Mesenchymal stem cell (in vitro differentiated cells and primary cell): ENCODE measurements at regions not wholly inside any gene's neighbourhood (a gene's known extent, or its start where the extent isn't known, plus 50 kb on each side); places are given as distances from the start of the nearest gene placed in this dataset.

Experiments
- DNase-seq: peaks from one replicate; pipeline ENCODE4 v3.0.0-alpha.2; 2013
- H2AFZ ChIP-seq: one replicate; pipeline ENCODE4 v1.6.1; 2013; ENCODE audit warnings: low read depth, mild to moderate bottlenecking, control low read depth, inconsistent platforms, low read length, moderate library complexity
- H2AK5ac ChIP-seq: 2 replicates; pipeline ENCODE4 v1.6.1; 2013; ENCODE audit warnings: low read length, moderate library complexity, mild to moderate bottlenecking, inconsistent platforms; ENCODE audit not compliant: severe bottlenecking
- H2BK120ac ChIP-seq: one replicate; pipeline ENCODE4 v1.6.1; 2013; ENCODE audit warnings: low read depth, mild to moderate bottlenecking, inconsistent platforms, low read length, moderate library complexity
- H2BK12ac ChIP-seq, 2 experiments: one replicate each; pipeline ENCODE4 v1.6.1; 2013; ENCODE audit warnings: inconsistent platforms in 2 of 2, low read length in 2 of 2, mild to moderate bottlenecking in 2 of 2, moderate library complexity in 2 of 2, control low read depth in 1 of 2
- H2BK15ac ChIP-seq: one replicate; pipeline ENCODE4 v1.6.1; 2013; ENCODE audit warnings: mild to moderate bottlenecking, low read depth, inconsistent platforms; ENCODE audit not compliant: poor library complexity, severe bottlenecking
- H2BK5ac ChIP-seq: 2 replicates; pipeline ENCODE4 v1.6.1; 2013; ENCODE audit warnings: low read depth, mild to moderate bottlenecking, low read length, control low read depth, inconsistent platforms; ENCODE audit not compliant: poor library complexity, severe bottlenecking
- H3K14ac ChIP-seq, 2 experiments: one replicate each; pipeline ENCODE4 v1.6.1; 2013; ENCODE audit warnings: inconsistent platforms in 2 of 2, low read length in 2 of 2, control low read depth in 1 of 2, mild to moderate bottlenecking in 1 of 2, moderate library complexity in 1 of 2
- H3K18ac ChIP-seq, 2 experiments: one replicate each; pipeline ENCODE4 v1.6.1; 2013; ENCODE audit warnings: inconsistent platforms in 2 of 2, low read length in 2 of 2, control low read depth in 1 of 2, low read depth in 1 of 2, mild to moderate bottlenecking in 1 of 2
- H3K23ac ChIP-seq, 2 experiments: one replicate each; pipeline ENCODE4 v1.6.1; 2013; ENCODE audit warnings: inconsistent platforms in 2 of 2, low read length in 2 of 2, mild to moderate bottlenecking in 2 of 2, moderate library complexity in 2 of 2, control low read depth in 1 of 2
- H3K27ac ChIP-seq: 2 replicates; pipeline ENCODE4 v1.5.1; 2013; ENCODE audit warnings: mild to moderate bottlenecking, moderate library complexity, low read length, control low read depth, inconsistent platforms; ENCODE audit not compliant: poor library complexity, severe bottlenecking
- H3K27me3 ChIP-seq, 2 experiments: 2 replicates each; pipeline versions ENCODE4 v1.6.1 to v1.7.0; 2013; ENCODE audit warnings: low read length in 2 of 2, mild to moderate bottlenecking in 2 of 2, moderate library complexity in 2 of 2, control low read depth in 1 of 2, inconsistent platforms in 1 of 2; ENCODE audit not compliant: control insufficient read depth in 1 of 2, insufficient read depth in 1 of 2
- H3K36me3 ChIP-seq, 2 experiments: 2 replicates each; pipeline versions ENCODE4 v1.6.1 to v1.7.0; 2013; ENCODE audit warnings: low read length in 2 of 2, control low read depth in 1 of 2, inconsistent platforms in 1 of 2, low read depth in 1 of 2, mild to moderate bottlenecking in 1 of 2; ENCODE audit not compliant: insufficient read depth in 2 of 2, control insufficient read depth in 1 of 2
- H3K4ac ChIP-seq, 2 experiments: one replicate each; pipeline ENCODE4 v1.6.1; 2013; ENCODE audit warnings: inconsistent platforms in 2 of 2, low read length in 2 of 2, mild to moderate bottlenecking in 2 of 2, moderate library complexity in 2 of 2, control low read depth in 1 of 2, low read depth in 1 of 2
- H3K4me1 ChIP-seq: 2 replicates; pipeline ENCODE4 v1.6.1; 2013; ENCODE audit warnings: low read depth, low read length, control low read depth; ENCODE audit not compliant: control insufficient read depth, insufficient read depth
- H3K4me2 ChIP-seq: 2 replicates; pipeline ENCODE4 v1.6.1; 2013; ENCODE audit warnings: low read length, mild to moderate bottlenecking, inconsistent platforms; ENCODE audit not compliant: poor library complexity, severe bottlenecking
- H3K4me3 ChIP-seq, 2 experiments: 2 replicates each; pipeline versions ENCODE4 v1.5.1 to v1.7.0; 2013; ENCODE audit warnings: low read length in 2 of 2, mild to moderate bottlenecking in 2 of 2, control low read depth in 1 of 2, low read depth in 1 of 2; ENCODE audit not compliant: insufficient read depth in 1 of 2
- H3K79me1 ChIP-seq: replicated peaks from 2 replicates; pipeline ENCODE4 v1.6.1; 2013; ENCODE audit warnings: mild to moderate bottlenecking, control low read depth, low read length, inconsistent platforms; ENCODE audit not compliant: poor library complexity, severe bottlenecking
- H3K9ac ChIP-seq: 2 replicates; pipeline ENCODE4 v1.7.0; 2013; ENCODE audit warnings: mild to moderate bottlenecking, low read length, moderate library complexity
- H3K9me3 ChIP-seq: 2 replicates; pipeline ENCODE4 v1.7.0; 2013; ENCODE audit warnings: mild to moderate bottlenecking, low read length; ENCODE audit not compliant: control insufficient read depth
- H4K8ac ChIP-seq: one replicate; pipeline ENCODE4 v1.6.1; 2013; ENCODE audit warnings: inconsistent platforms, mild to moderate bottlenecking, low read length, moderate library complexity
- H4K91ac ChIP-seq: one replicate; pipeline ENCODE4 v1.6.1; 2013; ENCODE audit warnings: mild to moderate bottlenecking, low read length, inconsistent platforms
- WGBS: methylation state at CpG from one replicate; pipeline ENCODE4 v1.1.7; 2013; ENCODE audit warnings: mixed read lengths; 5-methylcytosine and 5-hydroxymethylcytosine counted together

DNA sequence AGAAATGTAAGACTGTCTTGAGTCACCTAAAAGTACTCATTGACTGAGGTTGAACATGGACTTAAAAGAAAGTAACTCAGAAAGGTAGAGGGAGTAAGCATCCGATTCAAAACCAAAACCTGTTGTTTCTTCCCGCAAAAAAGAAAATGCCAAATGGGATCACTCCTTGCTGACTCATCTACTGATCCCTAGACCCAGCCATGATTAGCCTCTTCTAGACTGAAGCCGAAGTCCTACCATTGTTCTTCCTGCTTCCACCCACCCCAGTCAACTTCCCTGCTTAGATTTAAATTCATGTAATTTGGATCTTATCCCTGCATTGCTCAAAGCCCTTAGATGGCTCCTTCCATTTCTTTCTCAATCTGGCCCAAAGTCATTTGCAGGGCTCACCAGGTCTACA, 760.5 kb upstream of the SOX9 start:
- no peak overlapping the region for H3K23ac ChIP-seq
- H4K8ac ChIP-seq: no peak overlapping the region
- DNase-seq: no peak
- no peak overlapping the region for H2BK120ac ChIP-seq
- no peak overlapping the region for H2BK5ac ChIP-seq
- no peak overlapping the region for H3K4me3 ChIP-seq
- WGBS: 97% methylated on average over 3 of the region's 3 CpGs
- no peak overlapping the region for H2BK15ac ChIP-seq
- no peak overlapping the region for H3K14ac ChIP-seq
- H3K4ac ChIP-seq: no peak overlapping the region
- H3K4me2 ChIP-seq: no peak overlapping the region
- no peaks in the 10 kb centered on the region for H3K36me3 ChIP-seq
- H2AFZ ChIP-seq: no peak overlapping the region
- no peaks in the 10 kb centered on the region for H3K27me3 ChIP-seq
- no peak overlapping the region for H3K9ac ChIP-seq
- peaks cover 3% of the 10 kb centered on the region for H3K4me1 ChIP-seq
- H3K9me3 ChIP-seq: peaks cover 2% of the 10 kb centered on the region
- H4K91ac ChIP-seq: no peak overlapping the region
- no peak overlapping the region for H3K18ac ChIP-seq
- no peak overlapping the region for H2AK5ac ChIP-seq
- no peaks in the 10 kb centered on the region for H3K79me1 ChIP-seq
- H3K27ac ChIP-seq: no peak overlapping the region
- H2BK12ac ChIP-seq: no peak overlapping the region

DNA sequence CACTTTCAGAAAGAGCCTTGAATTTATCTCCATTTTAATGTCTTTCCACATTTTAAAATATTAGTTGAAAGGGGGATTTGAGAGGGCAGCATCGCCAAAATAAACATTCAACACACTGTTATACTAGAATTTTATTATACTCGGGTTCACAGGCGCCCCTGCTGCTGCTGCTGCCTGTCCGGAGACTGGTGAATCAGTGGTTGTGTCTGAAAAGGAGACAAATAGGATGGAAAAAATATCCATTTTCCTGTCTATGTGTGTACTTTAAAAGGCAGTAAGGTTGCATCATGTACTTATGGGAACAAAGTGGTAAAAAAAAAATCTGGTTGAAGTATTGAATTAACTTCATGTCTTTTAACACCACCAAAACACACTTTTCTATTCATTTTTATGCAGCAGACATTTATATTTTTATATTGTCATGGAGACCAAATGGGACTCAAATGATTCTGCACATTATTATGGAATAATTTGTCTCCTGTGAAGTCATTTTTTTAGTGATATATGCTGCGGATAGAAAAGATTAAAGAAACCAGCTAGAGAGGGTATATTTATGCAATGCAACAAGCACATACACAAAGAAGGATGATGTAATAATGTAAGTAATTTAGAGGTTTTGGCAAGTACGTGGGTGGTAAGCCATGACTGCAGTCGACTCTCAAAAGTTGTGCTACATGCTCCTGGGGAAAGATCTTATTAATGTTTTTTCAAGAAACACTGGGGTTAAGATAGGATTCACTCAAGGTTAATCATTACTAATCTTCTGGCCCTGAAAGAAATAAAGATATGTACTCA, 759.0 kb upstream of the SOX9 start:
- DNase-seq: no peak
- H3K4ac ChIP-seq: no peak overlapping the region
- no peak overlapping the region for H2BK15ac ChIP-seq
- no peak overlapping the region for H3K4me3 ChIP-seq
- peaks cover 3% of the 10 kb centered on the region for H3K4me1 ChIP-seq
- no peak overlapping the region for H3K14ac ChIP-seq
- no peak overlapping the region for H4K8ac ChIP-seq
- H3K18ac ChIP-seq: no peak overlapping the region
- no peak overlapping the region for H2AFZ ChIP-seq
- H3K79me1 ChIP-seq: no peaks in the 10 kb centered on the region
- H4K91ac ChIP-seq: no peak overlapping the region
- no peak overlapping the region for H2BK5ac ChIP-seq
- no peak overlapping the region for H2AK5ac ChIP-seq
- H2BK120ac ChIP-seq: no peak overlapping the region
- H2BK12ac ChIP-seq: no peak overlapping the region
- WGBS: 89% methylated on average over 6 of the region's 7 CpGs
- peak overlapping the region; percentile 8 for H3K4me2 ChIP-seq
- no peak overlapping the region for H3K9ac ChIP-seq
- H3K9me3 ChIP-seq: peaks cover 2% of the 10 kb centered on the region
- H3K36me3 ChIP-seq: no peaks in the 10 kb centered on the region
- H3K27ac ChIP-seq: no peak overlapping the region
- no peaks in the 10 kb centered on the region for H3K27me3 ChIP-seq
- H3K23ac ChIP-seq: no peak overlapping the region

GRCh38 chr17:71363661-71364060, 757.2 kb upstream of the SOX9 start:
- H4K8ac ChIP-seq: no peak overlapping the region
- no peak overlapping the region for H3K4me3 ChIP-seq
- no peak overlapping the region for H2BK12ac ChIP-seq
- no peak overlapping the region for H2AFZ ChIP-seq
- no peak overlapping the region for H2BK5ac ChIP-seq
- no peak overlapping the region for H2AK5ac ChIP-seq
- no peaks in the 10 kb centered on the region for H3K9me3 ChIP-seq
- H3K79me1 ChIP-seq: no peaks in the 10 kb centered on the region
- no peak overlapping the region for H3K4ac ChIP-seq
- no peak overlapping the region for H3K18ac ChIP-seq
- H3K9ac ChIP-seq: no peak overlapping the region
- H2BK120ac ChIP-seq: no peak overlapping the region
- no peaks in the 10 kb centered on the region for H3K27me3 ChIP-seq
- no peak for DNase-seq
- no peak overlapping the region for H3K23ac ChIP-seq
- peaks cover 3% of the 10 kb centered on the region for H3K4me1 ChIP-seq
- H3K14ac ChIP-seq: no peak overlapping the region
- no peak overlapping the region for H3K27ac ChIP-seq
- H2BK15ac ChIP-seq: no peak overlapping the region
- 88% methylated on average over 2 of the region's 2 CpGs for WGBS
- H3K4me2 ChIP-seq: no peak overlapping the region
- no peak overlapping the region for H4K91ac ChIP-seq
- no peaks in the 10 kb centered on the region for H3K36me3 ChIP-seq

GRCh38 chr17:71371809-71372208, 749.0 kb upstream of the SOX9 start:
- Histone ChIP-seq H4K8ac (no peak overlapping the region), H3K4ac (no peak overlapping the region), H2AK5ac (no peak overlapping the region), H2AFZ (no peak overlapping the region), H3K4me2 (no peak overlapping the region), H3K4me3 (no peak overlapping the region), H3K27me3 (no peaks in the 10 kb centered on the region), H3K23ac (no peak overlapping the region), H4K91ac (no peak overlapping the region), H2BK12ac (no peak overlapping the region), H3K18ac (no peak overlapping the region), H3K14ac (no peak overlapping the region), H3K27ac (no peak overlapping the region), H2BK120ac (no peak overlapping the region), H2BK5ac (no peak overlapping the region), H3K9ac (no peak overlapping the region), H3K36me3 (no peaks in the 10 kb centered on the region), H3K9me3 (no peaks in the 10 kb centered on the region), H2BK15ac (no peak overlapping the region), H3K4me1 (no peaks in the 10 kb centered on the region), H3K79me1 (no peaks in the 10 kb centered on the region)
- no peak for DNase-seq
- WGBS: 96% methylated on average over 7 of the region's 7 CpGs
